Uterus (tissue), 2 donors: ENCODE measurements at regions not wholly inside any gene's neighbourhood (a gene's known extent, or its start where the extent isn't known, plus 50 kb on each side); places are given as distances from the start of the nearest gene placed in this dataset.

Experiments
- POLR2A ChIP-seq, 2 donors: fragments of 450-650 bp; IDR thresholded peaks; one replicate each; pipeline ENCODE4 v1.6.1; 2016; ENCODE audit warnings: antibody characterized with exemption in 2 of 2, mild to moderate bottlenecking in 1 of 2, moderate library complexity in 1 of 2
- TF ChIP-seq, protein P1 (sequence below), 4 experiments: fragments of 200-600 bp in 2 of 4; fragments of 450-650 bp in 2 of 4; sonication (generic) in 2 of 4; IDR thresholded peaks; one replicate each; pipeline ENCODE4 v1.5.1; 2016 to 2019; ENCODE audit warnings: antibody characterized with exemption in 4 of 4, mild to moderate bottlenecking in 2 of 4, moderate library complexity in 1 of 4

DNA sequence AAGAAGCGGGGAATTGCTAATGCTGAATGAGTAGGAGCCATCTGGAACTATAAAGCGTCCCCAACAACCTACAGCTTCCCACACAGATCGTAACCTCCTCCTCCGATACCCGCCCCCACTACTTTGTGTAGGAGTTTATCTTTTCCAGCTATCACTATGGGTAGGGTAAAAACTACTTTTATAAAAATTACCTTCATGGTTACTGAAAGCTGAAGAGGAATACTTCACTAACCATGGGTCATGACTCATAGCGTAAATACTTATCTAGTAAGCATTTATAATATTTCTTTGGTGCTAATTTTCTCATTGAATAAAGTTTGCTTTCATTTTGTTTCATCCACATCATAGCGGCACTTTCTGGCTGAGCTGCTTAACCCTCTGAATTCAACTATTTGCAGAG lies 79.4 kb upstream of the TNIP3 start:
- TF ChIP-seq, protein P1, sequence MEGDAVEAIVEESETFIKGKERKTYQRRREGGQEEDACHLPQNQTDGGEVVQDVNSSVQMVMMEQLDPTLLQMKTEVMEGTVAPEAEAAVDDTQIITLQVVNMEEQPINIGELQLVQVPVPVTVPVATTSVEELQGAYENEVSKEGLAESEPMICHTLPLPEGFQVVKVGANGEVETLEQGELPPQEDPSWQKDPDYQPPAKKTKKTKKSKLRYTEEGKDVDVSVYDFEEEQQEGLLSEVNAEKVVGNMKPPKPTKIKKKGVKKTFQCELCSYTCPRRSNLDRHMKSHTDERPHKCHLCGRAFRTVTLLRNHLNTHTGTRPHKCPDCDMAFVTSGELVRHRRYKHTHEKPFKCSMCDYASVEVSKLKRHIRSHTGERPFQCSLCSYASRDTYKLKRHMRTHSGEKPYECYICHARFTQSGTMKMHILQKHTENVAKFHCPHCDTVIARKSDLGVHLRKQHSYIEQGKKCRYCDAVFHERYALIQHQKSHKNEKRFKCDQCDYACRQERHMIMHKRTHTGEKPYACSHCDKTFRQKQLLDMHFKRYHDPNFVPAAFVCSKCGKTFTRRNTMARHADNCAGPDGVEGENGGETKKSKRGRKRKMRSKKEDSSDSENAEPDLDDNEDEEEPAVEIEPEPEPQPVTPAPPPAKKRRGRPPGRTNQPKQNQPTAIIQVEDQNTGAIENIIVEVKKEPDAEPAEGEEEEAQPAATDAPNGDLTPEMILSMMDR (IDR thresholded peaks at IDR 0.05) = no peak
- TF ChIP-seq POLR2A (IDR thresholded peaks at IDR 0.05) = no peak
